Parathyroid adenoma (tissue), 2 donors: ENCODE measurements at regions not wholly inside any gene's neighbourhood (a gene's known extent, or its start where the extent isn't known, plus 50 kb on each side); places are given as distances from the start of the nearest gene placed in this dataset.
"Not testable (repeated sequence)": the region's sequence is repeated elsewhere in the genome, so short reads cannot be mapped to it uniquely, and the experiment has no call there.

Experiments
- H2AFZ ChIP-seq: fragments of 300-600 bp; sonication (generic); one replicate; pipeline ENCODE4 v1.7.0; 2017; ENCODE audit warnings: antibody characterized with exemption, mild to moderate bottlenecking
- H3K27ac ChIP-seq: fragments of 300-600 bp; sonication (generic); one replicate; pipeline ENCODE4 v1.7.0; 2017
- H3K27me3 ChIP-seq: fragments of 300-600 bp; sonication (generic); one replicate; pipeline ENCODE4 v1.7.0; 2017; ENCODE audit warnings: low read length; ENCODE audit not compliant: control insufficient read depth, insufficient read depth
- H3K36me3 ChIP-seq: fragments of 300-600 bp; sonication (generic); one replicate; pipeline ENCODE4 v1.7.0; 2017; ENCODE audit warnings: low read length; ENCODE audit not compliant: control insufficient read depth, insufficient read depth
- H3K4me1 ChIP-seq: fragments of 300-600 bp; sonication (generic); one replicate; pipeline ENCODE4 v1.7.0; 2017; ENCODE audit warnings: control low read depth
- H3K4me2 ChIP-seq: fragments of 300-600 bp; sonication (generic); one replicate; pipeline ENCODE4 v1.7.0; 2017; ENCODE audit warnings: low read length
- H3K4me3 ChIP-seq: fragments of 300-600 bp; sonication (generic); one replicate; pipeline ENCODE4 v1.7.0; 2017; ENCODE audit warnings: low read depth, low read length
- H3K79me2 ChIP-seq: fragments of 300-600 bp; sonication (generic); one replicate; pipeline ENCODE4 v1.7.0; 2017; ENCODE audit warnings: control low read depth
- H3K9ac ChIP-seq: fragments of 300-600 bp; sonication (generic); one replicate; pipeline ENCODE4 v1.7.0; 2017; ENCODE audit warnings: mild to moderate bottlenecking
- H3K9me3 ChIP-seq: fragments of 300-600 bp; sonication (generic); one replicate; pipeline ENCODE4 v1.7.0; 2017; ENCODE audit warnings: low read length; ENCODE audit not compliant: control insufficient read depth
- TF ChIP-seq, protein P1 (sequence below): fragments of 300-600 bp; sonication (generic); IDR thresholded peaks from one replicate; pipeline ENCODE4 v1.7.0; 2017; ENCODE audit warnings: antibody characterized with exemption, mild to moderate bottlenecking
- donor health status: primary hyperparathyroidism.

GRCh38 chr3:197365586-197365985, 67.2 kb upstream of the DLG1 start:
- H3K4me3 ChIP-seq = no peak overlapping the region
- TF ChIP-seq, protein P1, sequence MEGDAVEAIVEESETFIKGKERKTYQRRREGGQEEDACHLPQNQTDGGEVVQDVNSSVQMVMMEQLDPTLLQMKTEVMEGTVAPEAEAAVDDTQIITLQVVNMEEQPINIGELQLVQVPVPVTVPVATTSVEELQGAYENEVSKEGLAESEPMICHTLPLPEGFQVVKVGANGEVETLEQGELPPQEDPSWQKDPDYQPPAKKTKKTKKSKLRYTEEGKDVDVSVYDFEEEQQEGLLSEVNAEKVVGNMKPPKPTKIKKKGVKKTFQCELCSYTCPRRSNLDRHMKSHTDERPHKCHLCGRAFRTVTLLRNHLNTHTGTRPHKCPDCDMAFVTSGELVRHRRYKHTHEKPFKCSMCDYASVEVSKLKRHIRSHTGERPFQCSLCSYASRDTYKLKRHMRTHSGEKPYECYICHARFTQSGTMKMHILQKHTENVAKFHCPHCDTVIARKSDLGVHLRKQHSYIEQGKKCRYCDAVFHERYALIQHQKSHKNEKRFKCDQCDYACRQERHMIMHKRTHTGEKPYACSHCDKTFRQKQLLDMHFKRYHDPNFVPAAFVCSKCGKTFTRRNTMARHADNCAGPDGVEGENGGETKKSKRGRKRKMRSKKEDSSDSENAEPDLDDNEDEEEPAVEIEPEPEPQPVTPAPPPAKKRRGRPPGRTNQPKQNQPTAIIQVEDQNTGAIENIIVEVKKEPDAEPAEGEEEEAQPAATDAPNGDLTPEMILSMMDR = no peak
- no peaks in the 10 kb centered on the region for H3K9me3 ChIP-seq
- H3K79me2 ChIP-seq = no peaks in the 10 kb centered on the region
- no peaks in the 10 kb centered on the region for H3K36me3 ChIP-seq
- H3K4me1 ChIP-seq = no peaks in the 10 kb centered on the region
- no peak overlapping the region for H2AFZ ChIP-seq
- H3K27ac ChIP-seq = no peak overlapping the region
- no peak overlapping the region for H3K9ac ChIP-seq
- H3K27me3 ChIP-seq = no peaks in the 10 kb centered on the region
- no peak overlapping the region for H3K4me2 ChIP-seq

GRCh38 chr3:197364410-197365071, 66.1 kb upstream of the DLG1 start:
- no peak overlapping the region for H3K27ac ChIP-seq

DNA sequence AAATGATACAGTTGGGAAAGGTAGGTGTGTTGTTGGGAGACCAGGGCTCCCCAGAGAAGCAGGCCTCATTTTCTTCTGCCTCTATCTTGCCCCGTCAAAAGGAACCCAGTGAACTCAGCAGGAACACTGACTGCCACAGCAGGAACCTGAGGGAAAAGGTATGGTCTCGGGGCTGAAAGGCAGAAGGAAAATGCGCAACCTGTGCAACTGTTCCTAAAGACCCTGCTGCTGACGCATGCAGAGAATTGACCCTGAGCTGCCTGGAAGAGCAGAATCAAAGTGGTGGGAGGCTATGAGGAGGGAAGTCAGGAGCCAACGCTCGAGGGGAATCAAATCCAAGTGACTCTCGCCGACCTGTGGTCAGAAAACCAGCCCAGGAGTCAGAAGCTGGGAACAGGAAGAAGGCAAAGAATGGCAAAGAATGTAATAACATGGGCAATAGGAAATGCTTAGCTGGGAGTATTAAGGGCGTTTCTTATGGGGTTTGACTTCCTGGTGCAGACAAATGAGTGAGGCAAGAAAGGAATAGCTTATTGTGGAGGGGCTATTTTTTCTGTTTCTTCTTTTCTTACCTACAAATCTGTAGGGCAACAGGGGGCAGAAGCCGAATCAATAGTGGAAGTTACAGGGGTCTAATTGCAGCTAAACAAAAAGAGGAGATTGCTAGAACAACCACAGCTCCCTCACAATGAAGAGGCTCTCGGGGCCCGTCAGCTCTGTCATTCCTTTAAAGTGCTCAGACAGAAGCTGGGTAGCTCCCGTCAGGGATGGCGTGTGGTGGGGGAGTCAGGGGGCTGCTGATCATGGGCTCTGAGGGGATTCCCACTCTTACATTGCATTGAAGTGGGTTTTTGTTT, 65.4 kb upstream of the DLG1 start:
- no peak overlapping the region for H2AFZ ChIP-seq
- H3K27ac ChIP-seq = no peak overlapping the region
- no peaks in the 10 kb centered on the region for H3K4me1 ChIP-seq

More at GRCh38 chr3:197364410-197365071, 66.1 kb upstream of the DLG1 start:
- H3K36me3 ChIP-seq = no peaks in the 10 kb centered on the region
- no peaks in the 10 kb centered on the region for H3K4me1 ChIP-seq
- H3K4me2 ChIP-seq = no peak overlapping the region
- no peaks in the 10 kb centered on the region for H3K9me3 ChIP-seq
- no peaks in the 10 kb centered on the region for H3K79me2 ChIP-seq
- TF ChIP-seq, protein P1 = no peak
- no peaks in the 10 kb centered on the region for H3K27me3 ChIP-seq
- H3K9ac ChIP-seq = no peak overlapping the region
- H2AFZ ChIP-seq = no peak overlapping the region
- H3K4me3 ChIP-seq = no peak overlapping the region

DNA sequence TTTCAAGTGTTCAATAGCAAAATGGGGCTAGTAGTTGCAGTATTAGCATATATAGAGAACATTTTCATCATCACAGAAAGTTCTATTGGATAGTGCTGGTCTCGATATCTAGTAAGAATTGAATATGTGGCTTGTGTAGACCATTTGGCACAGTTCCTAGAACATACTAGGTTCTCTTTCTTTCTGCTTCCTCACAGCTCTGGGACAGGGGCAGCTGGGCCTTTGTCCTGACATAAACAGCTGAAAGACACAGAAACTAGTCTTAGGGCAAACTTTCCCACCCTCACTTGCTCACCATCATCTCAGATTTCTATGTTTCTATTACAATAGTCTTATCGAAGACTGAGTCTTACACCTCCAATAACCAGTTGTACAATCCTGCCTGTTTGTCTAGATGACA, 63.7 kb upstream of the DLG1 start:
- TF ChIP-seq, protein P1 = no peak
- H3K4me3 ChIP-seq = no peak overlapping the region
- no peaks in the 10 kb centered on the region for H3K79me2 ChIP-seq
- H3K27me3 ChIP-seq = no peaks in the 10 kb centered on the region
- no peak overlapping the region for H3K27ac ChIP-seq
- no peaks in the 10 kb centered on the region for H3K9me3 ChIP-seq
- H3K4me2 ChIP-seq = no peak overlapping the region
- no peaks in the 10 kb centered on the region for H3K36me3 ChIP-seq
- no peak overlapping the region for H3K9ac ChIP-seq
- H2AFZ ChIP-seq = no peak overlapping the region
- H3K4me1 ChIP-seq = no peaks in the 10 kb centered on the region

More for the DNA sequence above, 65.4 kb upstream of the DLG1 start:
- H3K9ac ChIP-seq = no peak overlapping the region
- no peaks in the 10 kb centered on the region for H3K36me3 ChIP-seq
- H3K27me3 ChIP-seq = no peaks in the 10 kb centered on the region
- no peaks in the 10 kb centered on the region for H3K9me3 ChIP-seq
- no peaks in the 10 kb centered on the region for H3K79me2 ChIP-seq
- TF ChIP-seq, protein P1 = no peak
- H3K4me2 ChIP-seq = no peak overlapping the region
- H3K4me3 ChIP-seq = no peak overlapping the region

- H3K36me3 ChIP-seq, H3K79me2 ChIP-seq, H3K9me3 ChIP-seq: not testable (repeated sequence)
Measured at GRCh38 chr3:197360095-197360494, 61.7 kb upstream of the DLG1 start.

GRCh38 chr3:197359476-197359875, 61.1 kb upstream of the DLG1 start:
- not testable (repeated sequence) for H3K4me2 ChIP-seq, H3K4me3 ChIP-seq, H3K27ac ChIP-seq, H3K4me1 ChIP-seq, H3K9me3 ChIP-seq, H2AFZ ChIP-seq, H3K9ac ChIP-seq, H3K27me3 ChIP-seq, H3K79me2 ChIP-seq, H3K36me3 ChIP-seq

More at GRCh38 chr3:197360095-197360494, 61.7 kb upstream of the DLG1 start:
- not testable (repeated sequence) for H2AFZ ChIP-seq, H3K4me2 ChIP-seq, H3K4me1 ChIP-seq, H3K27me3 ChIP-seq, H3K27ac ChIP-seq, H3K4me3 ChIP-seq, H3K9ac ChIP-seq
